GM23248 (cell line): ENCODE measurements at regions not wholly inside any gene's neighbourhood (a gene's known extent, or its start where the extent isn't known, plus 50 kb on each side); places are given as distances from the start of the nearest gene placed in this dataset.

Experiments
- DNase-seq: peaks from one replicate; pipeline ENCODE4 v3.0.0-alpha.2; 2015
- H2AFZ ChIP-seq: fragments of 200-600 bp; sonication (generic); 2 replicates; pipeline ENCODE4 v1.6.1; 2016; ENCODE audit warnings: antibody characterized with exemption
- H3F3A ChIP-seq: fragments of 200-600 bp; sonication (generic); 2 replicates; pipeline ENCODE4 v1.6.1; 2016; ENCODE audit warnings: mild to moderate bottlenecking, antibody characterized with exemption, mixed run types; ENCODE audit not compliant: insufficient read depth
- H3K27ac ChIP-seq: fragments of 200-600 bp; sonication (generic); 2 replicates; pipeline ENCODE4 v1.5.1; 2016; ENCODE audit warnings: mild to moderate bottlenecking
- H3K27me3 ChIP-seq: fragments of 200-600 bp; sonication (generic); replicated peaks from 2 replicates; pipeline ENCODE4 v1.6.1; 2016; ENCODE audit warnings: mild to moderate bottlenecking; ENCODE audit not compliant: insufficient read depth
- H3K36me3 ChIP-seq: fragments of 200-600 bp; sonication (generic); 2 replicates; pipeline ENCODE4 v1.6.1; 2016; ENCODE audit warnings: low read depth, mild to moderate bottlenecking
- H3K4me1 ChIP-seq: fragments of 200-600 bp; sonication (generic); 2 replicates; pipeline ENCODE4 v1.6.1; 2016; ENCODE audit warnings: mild to moderate bottlenecking; ENCODE audit not compliant: insufficient read depth
- H3K4me2 ChIP-seq: fragments of 200-600 bp; sonication (generic); one replicate; pipeline ENCODE4 v1.6.1; 2016; ENCODE audit warnings: mild to moderate bottlenecking; ENCODE audit not compliant: unreplicated experiment
- H3K4me3 ChIP-seq: fragments of 200-600 bp; sonication (generic); 2 replicates; pipeline ENCODE4 v1.5.1; 2016; ENCODE audit warnings: mild to moderate bottlenecking
- H3K79me2 ChIP-seq: fragments of 200-600 bp; sonication (generic); 2 replicates; pipeline ENCODE4 v1.6.1; 2016; ENCODE audit warnings: mild to moderate bottlenecking; ENCODE audit not compliant: insufficient read depth
- H3K9ac ChIP-seq: fragments of 200-600 bp; sonication (generic); 2 replicates; pipeline ENCODE4 v1.6.1; 2016; ENCODE audit warnings: mild to moderate bottlenecking
- H3K9me2 ChIP-seq: fragments of 200-600 bp; sonication (generic); 2 replicates; pipeline ENCODE4 v1.6.1; 2016; ENCODE audit warnings: mixed run types, mild to moderate bottlenecking, moderate library complexity; ENCODE audit not compliant: insufficient read depth
- H3K9me3 ChIP-seq: fragments of 200-600 bp; sonication (generic); one replicate; pipeline ENCODE4 v1.6.1; 2017; ENCODE audit warnings: low read depth
- H4K20me1 ChIP-seq: fragments of 200-600 bp; sonication (generic); 2 replicates; pipeline ENCODE4 v1.6.0; 2016; ENCODE audit not compliant: insufficient read depth
- EZH2 ChIP-seq: fragments of 200-600 bp; sonication (generic); IDR thresholded peaks from 2 replicates; pipeline ENCODE4 v1.6.1; 2018; ENCODE audit warnings: antibody characterized with exemption, mild to moderate bottlenecking; ENCODE audit not compliant: insufficient read depth, poor library complexity, severe bottlenecking
- EZH2phosphoT487 ChIP-seq: fragments of 200-600 bp; sonication (generic); IDR thresholded peaks from 2 replicates; pipeline ENCODE4 v1.6.1; 2018; ENCODE audit warnings: antibody characterized with exemption, moderate library complexity, mild to moderate bottlenecking, low read depth; ENCODE audit not compliant: insufficient read depth
- WGBS, 2 experiments: methylation state at CpG; one replicate each; pipeline ENCODE4 v1.1.6; 2015 to 2017; ENCODE audit warnings: low lambda C conversion rate in 2 of 2, low coverage in 1 of 2; ENCODE audit errors: missing lambda C conversion rate in 2 of 2; 5-methylcytosine and 5-hydroxymethylcytosine counted together
- in situ Hi-C: fragments of 300-500 bp; cut with MboI; formaldehyde crosslinking; loops from 2 replicates; pipeline ENCODE4 v1.15.0; 2020

DNA sequence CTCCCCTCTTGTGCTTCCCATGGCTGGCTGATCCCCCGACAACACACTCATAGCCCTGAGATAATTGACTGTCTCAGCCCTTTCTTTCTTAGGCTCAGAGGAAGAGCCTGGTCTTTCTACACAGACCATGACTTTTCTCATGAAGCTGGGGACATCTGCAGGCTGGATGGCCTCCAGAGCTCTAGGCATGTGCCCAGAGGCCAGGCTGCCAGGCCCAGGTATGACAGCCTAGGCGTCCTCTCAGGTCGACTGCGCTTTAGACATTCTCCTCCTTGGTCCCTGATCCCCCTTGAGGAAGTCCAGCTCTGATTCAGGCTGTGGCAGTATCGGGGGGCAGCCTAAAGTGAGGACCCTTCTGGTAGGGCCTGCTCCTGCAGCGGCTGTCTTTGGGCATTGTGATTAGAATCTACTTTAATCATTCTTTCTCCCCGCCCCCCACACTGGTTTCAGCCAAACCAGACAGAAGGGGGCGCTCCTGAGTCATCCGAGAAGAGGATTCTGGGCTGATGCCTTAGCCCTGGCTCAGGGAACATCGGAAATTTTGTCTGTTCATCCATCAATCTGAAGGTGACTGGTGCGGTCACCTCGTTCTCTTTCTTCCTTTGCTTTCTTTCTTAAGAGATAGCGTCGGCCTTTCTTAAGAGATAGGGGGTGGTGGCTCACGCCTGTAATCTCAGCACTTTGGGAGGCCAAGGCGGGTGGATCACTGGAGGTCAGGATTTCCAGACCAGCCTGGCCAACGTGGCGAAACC lies 66.5 kb upstream of the HSPA9 start:
- H3K27ac ChIP-seq: no peak overlapping the region
- no peaks in the 10 kb centered on the region for H3K4me1 ChIP-seq
- H4K20me1 ChIP-seq: no peaks in the 10 kb centered on the region
- no peaks in the 10 kb centered on the region for H3K36me3 ChIP-seq
- H3K9me2 ChIP-seq: no peaks in the 10 kb centered on the region
- no peaks in the 10 kb centered on the region for H3F3A ChIP-seq
- H3K4me3 ChIP-seq: no peak overlapping the region
- peak; percentile 86 for DNase-seq
- peak overlapping the region; percentile 38 for H3K4me2 ChIP-seq
- H3K79me2 ChIP-seq: no peaks in the 10 kb centered on the region
- H3K9me3 ChIP-seq: no peaks in the 10 kb centered on the region
- H2AFZ ChIP-seq: no peak overlapping the region
- WGBS, 2 experiments: 37 to 39% methylated on average over 18 of the region's 18 CpGs
- H3K9ac ChIP-seq: no peak overlapping the region
- in situ Hi-C loops: loop anchor here (10.0 kb wide), 1 partner anchor 623 kb away; no protein-coding TSS in a partner anchor
- H3K27me3 ChIP-seq: no peaks in the 10 kb centered on the region
- TF ChIP-seq EZH2phosphoT487: no peak
- TF ChIP-seq EZH2: no peak

GRCh38 chr5:138640646-138641254 lies 65.5 kb upstream of the HSPA9 start:
- Histone ChIP-seq H3K4me1 (no peaks in the 10 kb centered on the region), H3K9ac (no peak overlapping the region), H3K79me2 (no peaks in the 10 kb centered on the region), H3K27ac (no peak overlapping the region), H3F3A (no peaks in the 10 kb centered on the region), H3K27me3 (no peaks in the 10 kb centered on the region), H3K9me2 (no peaks in the 10 kb centered on the region), H2AFZ (no peak overlapping the region), H3K36me3 (no peaks in the 10 kb centered on the region), H4K20me1 (no peaks in the 10 kb centered on the region), H3K9me3 (no peaks in the 10 kb centered on the region), H3K4me3 (no peak overlapping the region), H3K4me2 (no peak overlapping the region)
- in situ Hi-C loops: loop anchor here (10.0 kb wide), 1 partner anchor 624 kb away; no protein-coding TSS in a partner anchor
- DNase-seq: no peak
- TF ChIP-seq EZH2phosphoT487: no peak
- TF ChIP-seq EZH2: no peak
- WGBS, 2 experiments: 71 to 75% methylated on average over 7 of the region's 7 CpGs

DNA sequence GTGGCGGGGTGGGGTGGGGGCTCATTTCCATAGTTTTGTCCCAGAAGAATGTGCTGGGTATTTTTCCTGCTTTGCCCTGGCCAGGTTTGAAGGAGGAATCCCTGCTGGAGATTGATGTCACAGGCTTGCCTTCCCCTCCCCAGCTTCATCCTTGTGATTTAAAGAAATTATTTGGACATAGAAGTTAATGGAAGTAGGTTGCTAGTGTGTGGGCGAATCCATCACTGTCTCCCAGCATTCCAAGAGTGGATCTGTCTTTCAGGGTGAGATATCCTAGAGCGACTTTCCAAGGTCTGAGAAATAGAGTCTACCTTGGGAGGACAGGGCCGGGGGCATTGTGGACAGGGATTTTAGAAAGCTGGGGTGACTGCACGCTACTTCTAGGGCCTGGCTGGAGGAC lies 64.9 kb upstream of the HSPA9 start:
- no peak overlapping the region for H3K27ac ChIP-seq
- in situ Hi-C loops: loop anchor here (10.0 kb wide), 1 partner anchor 625 kb away; no protein-coding TSS in a partner anchor
- no peaks in the 10 kb centered on the region for H3F3A ChIP-seq
- no peak for TF ChIP-seq EZH2phosphoT487
- no peak for TF ChIP-seq EZH2
- no peak overlapping the region for H2AFZ ChIP-seq
- no peaks in the 10 kb centered on the region for H3K27me3 ChIP-seq
- no peaks in the 10 kb centered on the region for H3K4me1 ChIP-seq
- no peak for DNase-seq
- no peaks in the 10 kb centered on the region for H3K36me3 ChIP-seq
- WGBS, 2 experiments: 74% methylated on average over 5 of the region's 5 CpGs
- no peaks in the 10 kb centered on the region for H3K9me2 ChIP-seq
- H4K20me1 ChIP-seq: no peaks in the 10 kb centered on the region
- H3K4me3 ChIP-seq: no peak overlapping the region
- H3K79me2 ChIP-seq: no peaks in the 10 kb centered on the region
- H3K9me3 ChIP-seq: no peaks in the 10 kb centered on the region
- H3K4me2 ChIP-seq: no peak overlapping the region
- no peak overlapping the region for H3K9ac ChIP-seq

DNA sequence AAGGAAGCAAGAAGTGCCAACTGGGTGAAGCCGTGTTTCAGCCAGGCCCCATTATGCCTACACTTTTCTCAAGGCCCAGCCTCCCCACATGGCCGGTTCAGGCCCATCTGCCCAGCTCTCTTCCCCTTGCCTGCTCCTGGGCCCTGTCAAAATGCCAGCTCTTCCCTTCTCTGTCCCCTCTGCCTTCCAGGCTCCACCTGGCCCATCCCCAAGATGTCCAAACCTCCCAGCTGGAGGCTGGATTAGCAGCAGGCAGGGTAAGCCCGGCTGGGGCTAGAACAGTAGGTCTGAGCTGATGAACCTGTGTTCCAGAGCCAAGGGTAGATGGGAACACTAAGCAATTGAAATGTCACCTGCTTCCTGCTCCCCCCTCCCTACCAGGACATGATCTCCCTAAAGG lies 64.1 kb upstream of the HSPA9 start:
- Histone ChIP-seq H3K9ac (no peak overlapping the region), H3K4me1 (no peaks in the 10 kb centered on the region), H4K20me1 (no peaks in the 10 kb centered on the region), H3K9me2 (no peaks in the 10 kb centered on the region), H3K9me3 (no peaks in the 10 kb centered on the region), H3K79me2 (no peaks in the 10 kb centered on the region), H3K27me3 (no peaks in the 10 kb centered on the region), H3K4me3 (no peak overlapping the region), H3K36me3 (no peaks in the 10 kb centered on the region), H2AFZ (no peak overlapping the region), H3K4me2 (no peak overlapping the region), H3K27ac (no peak overlapping the region), H3F3A (no peaks in the 10 kb centered on the region)
- WGBS, 2 experiments: 54 to 62% methylated on average over 3 of the region's 3 CpGs
- TF ChIP-seq EZH2phosphoT487 (no peak), EZH2 (no peak)
- in situ Hi-C loops: no loop called here
- no peak for DNase-seq
